Cardiac muscle cell (in vitro differentiated cells and primary cell): ENCODE measurements at regions not wholly inside any gene's neighbourhood (a gene's known extent, or its start where the extent isn't known, plus 50 kb on each side); places are given as distances from the start of the nearest gene placed in this dataset.

Experiments
- DNase-seq, 2 donors: peaks; one replicate each; pipeline versions ENCODE4 v3.0.0 to v3.0.0-alpha.2; 2010 to 2017; ENCODE audit warnings: low read depth in 1 of 2, low spot score in 1 of 2
- H3K27ac ChIP-seq: fragments of 200-600 bp; sonication (generic); 2 replicates; pipeline ENCODE4 v1.5.1; 2016
- H3K27me3 ChIP-seq: fragments of 200-600 bp; sonication (generic); 2 replicates; pipeline ENCODE4 v1.6.0; 2016; ENCODE audit warnings: control low read depth
- H3K36me3 ChIP-seq: fragments of 200-600 bp; sonication (generic); 2 replicates; pipeline ENCODE4 v1.5.1; 2016; ENCODE audit warnings: control low read depth
- H3K4me1 ChIP-seq: fragments of 200-600 bp; sonication (generic); 2 replicates; pipeline ENCODE4 v1.8.1; 2017; ENCODE audit warnings: low read depth, mild to moderate bottlenecking, mixed run types
- H3K4me3 ChIP-seq: fragments of 200-600 bp; sonication (generic); 2 replicates; pipeline ENCODE4 v1.5.1; 2016; ENCODE audit warnings: mild to moderate bottlenecking
- H3K9me3 ChIP-seq: fragments of 200-600 bp; sonication (generic); 2 replicates; pipeline ENCODE4 v1.5.1; 2017; ENCODE audit warnings: low read depth, mild to moderate bottlenecking, control low read depth
- CTCF ChIP-seq: IDR thresholded peaks from 2 replicates; pipeline ENCODE4 v1.5.1; 2012; ENCODE audit warnings: low read depth, mild to moderate bottlenecking, low read length

DNA sequence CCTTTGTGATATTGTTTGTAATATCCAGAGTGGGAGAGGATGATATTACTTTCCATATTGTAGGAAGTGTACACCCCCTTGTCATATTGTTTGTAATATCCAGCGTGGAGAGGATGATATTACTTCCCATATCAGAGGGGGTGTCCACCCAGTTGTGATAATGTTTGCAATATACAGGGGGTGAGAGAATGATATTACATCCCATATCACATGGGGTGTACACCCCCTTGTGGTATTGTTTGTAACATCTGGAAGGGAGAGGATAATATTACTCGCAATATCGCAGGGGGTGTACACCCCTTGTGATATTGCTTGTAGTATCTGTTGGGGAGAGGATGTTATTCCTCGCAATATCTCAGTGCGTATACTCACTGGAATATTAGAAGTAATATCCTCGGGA, 61.5 kb downstream of the PRSS23 start:
- Histone ChIP-seq H3K4me1 (no peaks in the 10 kb centered on the region), H3K9me3 (no peaks in the 10 kb centered on the region), H3K4me3 (no peak overlapping the region), H3K27ac (no peak overlapping the region), H3K27me3 (no peaks in the 10 kb centered on the region), H3K36me3 (no peaks in the 10 kb centered on the region)
- no peak for TF ChIP-seq CTCF
- DNase-seq = no peak

DNA sequence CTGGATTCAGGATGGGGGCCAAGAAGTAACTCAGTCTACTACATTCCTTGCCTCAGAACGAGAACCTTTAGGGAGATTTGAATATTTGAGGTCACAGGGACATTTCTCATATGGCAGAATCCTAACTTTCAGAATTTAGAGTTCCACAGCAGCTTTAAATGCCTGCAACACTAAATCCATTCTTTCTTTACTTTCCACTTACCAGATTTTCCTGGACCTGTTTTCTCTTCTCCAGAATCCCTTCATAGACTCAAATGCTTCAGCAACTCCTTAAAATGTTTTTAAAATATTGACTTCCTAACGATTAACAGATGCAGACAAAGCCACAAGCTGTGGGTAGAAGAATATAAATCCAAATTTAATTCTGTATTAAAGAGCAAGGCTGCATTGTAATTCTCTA, 63.1 kb downstream of the PRSS23 start:
- H3K36me3 ChIP-seq = no peaks in the 10 kb centered on the region
- H3K4me1 ChIP-seq = no peaks in the 10 kb centered on the region
- H3K4me3 ChIP-seq = no peak overlapping the region
- no peak for DNase-seq
- no peaks in the 10 kb centered on the region for H3K27me3 ChIP-seq
- H3K9me3 ChIP-seq = no peaks in the 10 kb centered on the region
- TF ChIP-seq CTCF = no peak
- H3K27ac ChIP-seq = no peak overlapping the region

GRCh38 chr11:86865436-86865835, 65.1 kb downstream of the PRSS23 start:
- TF ChIP-seq CTCF = no peak
- Histone ChIP-seq H3K9me3 (no peaks in the 10 kb centered on the region), H3K27me3 (no peaks in the 10 kb centered on the region), H3K4me1 (no peaks in the 10 kb centered on the region), H3K36me3 (no peaks in the 10 kb centered on the region), H3K27ac (no peak overlapping the region), H3K4me3 (no peak overlapping the region)
- DNase-seq = no peak

DNA sequence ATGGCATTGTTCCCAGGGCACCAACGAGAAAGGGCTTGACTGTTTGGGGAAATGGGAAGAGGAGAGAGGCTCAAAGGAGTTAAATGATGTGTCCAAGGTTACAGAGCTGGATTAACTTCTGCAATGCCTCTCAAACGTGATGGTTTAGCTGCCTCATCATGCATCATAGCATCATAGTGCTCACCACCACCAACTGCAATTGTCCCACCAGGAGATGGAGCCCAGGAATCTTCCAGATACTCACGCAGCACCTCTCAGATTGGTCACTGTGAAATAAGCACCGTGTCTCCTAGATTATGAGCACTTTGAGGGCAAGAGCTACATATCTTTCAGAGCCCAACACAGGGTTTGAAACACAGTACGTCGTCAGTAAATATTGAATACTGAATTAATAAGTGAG, 69.2 kb downstream of the PRSS23 start:
- Histone ChIP-seq H3K36me3 (no peaks in the 10 kb centered on the region), H3K9me3 (no peaks in the 10 kb centered on the region), H3K27ac (no peak overlapping the region), H3K4me1 (peaks cover 4% of the 10 kb centered on the region), H3K27me3 (no peaks in the 10 kb centered on the region), H3K4me3 (no peak overlapping the region)
- no peak for TF ChIP-seq CTCF
- DNase-seq = no peak

GRCh38 chr11:86869966-86870570, 69.7 kb downstream of the PRSS23 start:
- H3K27me3 ChIP-seq = no peaks in the 10 kb centered on the region
- no peak overlapping the region for H3K27ac ChIP-seq
- peaks cover 4% of the 10 kb centered on the region for H3K4me1 ChIP-seq
- peak; percentile 82 for TF ChIP-seq CTCF
- H3K9me3 ChIP-seq = no peaks in the 10 kb centered on the region
- peak; percentile 59 to 78 for DNase-seq
- no peak overlapping the region for H3K4me3 ChIP-seq
- no peaks in the 10 kb centered on the region for H3K36me3 ChIP-seq

GRCh38 chr11:86873573-86874083, 73.3 kb downstream of the PRSS23 start:
- Histone ChIP-seq H3K36me3 (no peaks in the 10 kb centered on the region), H3K9me3 (no peaks in the 10 kb centered on the region), H3K4me3 (no peak overlapping the region), H3K4me1 (peaks cover 4% of the 10 kb centered on the region), H3K27ac (no peak overlapping the region), H3K27me3 (no peaks in the 10 kb centered on the region)
- DNase-seq = peak in 1 of 2 donors; percentile 60
- no peak for TF ChIP-seq CTCF
